Choroid plexus epithelial cell (primary cell): ENCODE measurements at regions not wholly inside any gene's neighbourhood (a gene's known extent, or its start where the extent isn't known, plus 50 kb on each side); places are given as distances from the start of the nearest gene placed in this dataset.

Experiments
- DNase-seq: peaks from one replicate; pipeline ENCODE4 v3.0.0-alpha.2; 2010; ENCODE audit warnings: low read depth
- H3K4me3 ChIP-seq: 2 replicates; pipeline ENCODE4 v1.5.1; 2011; ENCODE audit warnings: low read depth, mild to moderate bottlenecking, control low read depth, low read length, moderate library complexity
- TF ChIP-seq, protein P1 (sequence below): conservative IDR thresholded peaks from 2 replicates; pipeline ENCODE4 v1.5.1; 2011; ENCODE audit warnings: low read depth, mild to moderate bottlenecking, control low read depth, inconsistent platforms, low read length, moderate library complexity

DNA sequence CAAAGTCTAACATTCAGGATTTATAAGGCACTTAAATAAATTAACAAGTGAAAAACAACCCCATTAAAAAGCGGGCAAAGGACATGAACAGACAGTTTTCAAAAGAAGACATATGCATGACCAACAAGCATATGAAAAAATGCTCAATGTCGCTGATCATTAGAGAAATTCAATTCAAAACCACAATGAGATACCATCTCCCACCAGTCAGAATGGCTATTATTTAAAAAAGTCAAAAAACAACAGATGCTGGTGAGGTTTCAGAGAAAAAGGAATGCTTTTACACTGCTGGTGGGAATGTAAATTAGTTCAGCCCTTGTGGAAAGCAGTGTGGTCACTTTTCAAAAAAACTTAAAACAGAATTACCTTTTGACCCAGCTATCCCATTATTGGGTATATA is 60.7 kb upstream of the BDKRB2 start:
- H3K4me3 ChIP-seq = no peak overlapping the region
- DNase-seq = no peak
- TF ChIP-seq, protein P1, sequence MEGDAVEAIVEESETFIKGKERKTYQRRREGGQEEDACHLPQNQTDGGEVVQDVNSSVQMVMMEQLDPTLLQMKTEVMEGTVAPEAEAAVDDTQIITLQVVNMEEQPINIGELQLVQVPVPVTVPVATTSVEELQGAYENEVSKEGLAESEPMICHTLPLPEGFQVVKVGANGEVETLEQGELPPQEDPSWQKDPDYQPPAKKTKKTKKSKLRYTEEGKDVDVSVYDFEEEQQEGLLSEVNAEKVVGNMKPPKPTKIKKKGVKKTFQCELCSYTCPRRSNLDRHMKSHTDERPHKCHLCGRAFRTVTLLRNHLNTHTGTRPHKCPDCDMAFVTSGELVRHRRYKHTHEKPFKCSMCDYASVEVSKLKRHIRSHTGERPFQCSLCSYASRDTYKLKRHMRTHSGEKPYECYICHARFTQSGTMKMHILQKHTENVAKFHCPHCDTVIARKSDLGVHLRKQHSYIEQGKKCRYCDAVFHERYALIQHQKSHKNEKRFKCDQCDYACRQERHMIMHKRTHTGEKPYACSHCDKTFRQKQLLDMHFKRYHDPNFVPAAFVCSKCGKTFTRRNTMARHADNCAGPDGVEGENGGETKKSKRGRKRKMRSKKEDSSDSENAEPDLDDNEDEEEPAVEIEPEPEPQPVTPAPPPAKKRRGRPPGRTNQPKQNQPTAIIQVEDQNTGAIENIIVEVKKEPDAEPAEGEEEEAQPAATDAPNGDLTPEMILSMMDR = no peak

DNA sequence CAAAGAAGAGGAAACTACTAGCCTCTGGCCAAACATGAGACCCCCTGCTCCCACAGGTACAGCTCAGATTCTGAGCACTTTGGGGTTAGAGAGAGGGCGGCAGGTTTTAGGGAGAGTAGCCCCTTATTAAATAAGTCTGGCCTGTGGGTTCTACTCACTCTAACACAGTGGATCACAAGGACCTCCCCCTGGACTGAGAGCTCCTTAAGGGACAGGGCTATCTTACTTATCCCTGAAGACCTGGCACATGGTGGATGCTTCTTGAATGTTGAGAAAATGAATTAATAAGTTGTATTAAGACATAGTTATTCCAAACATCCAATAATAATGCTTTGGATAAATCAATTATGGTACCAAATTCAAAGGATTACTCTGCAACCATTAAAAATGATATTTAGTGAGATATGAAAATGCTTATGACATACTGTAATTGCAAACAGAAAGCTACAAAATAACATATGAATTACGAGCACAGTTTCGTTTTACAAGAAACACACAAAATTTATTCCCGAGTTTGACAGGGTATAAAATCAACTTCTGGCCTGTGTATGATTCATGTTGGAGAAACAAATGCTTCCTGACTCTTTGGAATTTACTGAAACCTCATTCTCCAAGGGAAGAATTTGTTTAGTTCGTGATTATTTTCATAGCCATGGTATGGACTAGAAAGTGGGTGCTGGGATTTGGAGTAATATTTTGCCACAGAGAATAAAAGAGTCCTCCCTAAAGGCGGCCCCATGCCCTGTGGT is 59.3 kb upstream of the BDKRB2 start:
- DNase-seq = peak; percentile 87
- TF ChIP-seq, protein P1 = no peak

DNA sequence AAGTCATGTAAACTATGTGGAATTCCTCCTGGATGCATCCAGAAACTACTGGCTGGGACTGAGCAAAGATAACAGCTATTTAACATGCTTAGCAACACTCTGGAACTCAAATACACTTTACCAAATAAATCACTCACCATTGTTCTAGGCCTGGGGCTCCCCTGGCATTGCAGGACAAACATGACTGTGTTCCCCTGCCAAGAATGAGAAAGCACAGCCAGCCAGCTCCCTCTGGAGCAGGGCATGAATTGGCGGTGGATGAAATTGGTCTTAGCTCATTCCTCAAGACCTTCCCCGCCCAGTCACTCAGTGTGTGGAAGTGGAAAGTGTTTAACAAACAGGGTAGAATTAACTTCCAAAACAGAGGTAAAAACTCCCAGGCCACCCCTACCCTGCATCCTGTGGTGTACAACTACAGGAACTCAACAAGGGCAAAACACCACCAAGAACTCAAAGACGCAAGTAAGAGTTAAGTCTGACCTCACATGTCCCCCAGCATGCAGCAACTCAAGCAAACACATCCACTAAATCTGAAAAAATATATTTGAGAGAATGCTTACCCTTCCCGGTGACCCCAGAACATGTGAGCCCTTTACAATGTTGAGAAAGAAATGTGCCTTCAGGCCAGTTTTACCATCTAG is 58.4 kb upstream of the BDKRB2 start:
- H3K4me3 ChIP-seq = no peak overlapping the region
- DNase-seq = peak; percentile 82
- TF ChIP-seq, protein P1 = no peak

More for the DNA sequence above, 59.3 kb upstream of the BDKRB2 start:
- H3K4me3 ChIP-seq = no peak overlapping the region

DNA sequence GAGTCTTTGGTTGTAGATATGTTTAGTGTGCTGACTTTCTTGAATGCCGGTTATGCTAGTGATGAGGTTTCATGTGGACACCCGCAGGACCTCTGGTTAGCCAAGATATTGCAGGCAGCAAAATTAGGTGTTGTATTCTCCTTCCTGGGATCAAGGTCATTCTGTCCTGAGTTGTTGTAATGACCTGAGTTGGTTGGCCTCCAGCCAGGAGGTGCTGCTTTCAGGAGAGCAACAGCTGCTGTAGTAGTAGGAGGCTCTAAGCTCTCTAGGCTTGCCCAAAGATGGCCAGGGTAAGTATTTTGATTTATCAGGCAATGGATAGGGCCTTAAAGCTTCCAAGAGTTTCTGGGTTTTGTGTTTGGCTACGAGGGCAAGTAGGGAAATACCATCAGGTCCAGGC is 56.0 kb upstream of the BDKRB2 start:
- no peak for DNase-seq
- no peak overlapping the region for H3K4me3 ChIP-seq
- TF ChIP-seq, protein P1 = no peak

DNA sequence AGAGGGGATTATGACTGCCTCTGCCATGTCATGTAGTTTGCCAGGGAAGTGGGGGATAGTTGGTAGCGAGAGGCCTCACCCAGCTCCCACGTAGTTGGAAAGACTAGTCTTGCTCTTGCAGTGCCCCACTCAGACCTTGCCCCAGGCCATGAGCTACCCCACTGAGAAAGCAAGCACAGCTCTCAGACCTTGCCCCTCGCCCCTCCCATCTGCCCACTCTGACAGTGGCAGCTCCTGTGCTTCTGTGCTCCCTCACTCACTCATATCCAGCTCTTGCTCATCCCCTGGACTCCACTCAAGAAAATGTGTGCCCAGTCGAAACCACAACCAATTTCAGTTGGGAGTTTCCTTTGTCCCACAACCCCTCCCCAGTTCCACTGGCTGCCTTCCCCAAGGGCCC is 55.5 kb upstream of the BDKRB2 start:
- H3K4me3 ChIP-seq = no peak overlapping the region
- DNase-seq = no peak
- TF ChIP-seq, protein P1 = no peak

DNA sequence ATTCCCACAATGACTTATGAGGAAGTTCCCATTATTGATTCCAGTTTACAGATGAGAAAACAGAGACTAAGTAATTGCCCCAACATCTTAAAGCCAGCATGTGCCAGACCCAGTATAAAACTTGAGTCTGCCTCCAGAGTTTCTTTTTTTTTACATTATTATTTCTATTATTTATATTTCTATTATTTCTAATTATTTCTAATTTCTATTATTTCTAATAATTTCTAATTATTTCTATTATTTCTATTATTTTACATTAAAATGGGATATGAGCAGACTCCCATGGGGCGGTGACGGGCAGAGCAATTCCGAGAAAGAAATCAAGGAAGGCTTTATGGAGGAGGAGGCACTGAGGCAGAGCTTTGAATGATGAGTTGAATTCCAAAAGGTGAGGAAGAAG is 54.4 kb upstream of the BDKRB2 start:
- TF ChIP-seq, protein P1 = no peak

DNA sequence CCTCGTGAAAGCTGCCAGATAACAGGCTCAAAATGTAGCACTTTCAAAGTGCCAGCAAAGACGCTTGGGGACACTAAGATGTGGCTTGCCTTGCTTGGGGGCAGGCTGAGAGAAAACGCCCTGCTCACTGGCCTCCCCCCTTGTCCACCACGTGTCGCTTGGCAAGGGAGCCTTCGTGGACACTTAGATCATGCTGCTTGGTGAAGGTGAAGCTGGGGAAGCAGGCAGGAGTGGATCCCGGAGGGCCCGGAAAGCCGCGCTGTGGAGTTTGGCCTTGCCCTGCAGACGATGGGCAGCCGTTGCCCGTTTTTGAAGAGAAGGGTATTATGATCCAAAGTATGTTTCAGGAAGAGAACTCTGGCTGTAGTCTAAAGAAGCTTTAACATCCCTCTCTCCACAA is 53.4 kb upstream of the BDKRB2 start:
- TF ChIP-seq, protein P1 = no peak
- no peak for DNase-seq
- no peak overlapping the region for H3K4me3 ChIP-seq

More for the DNA sequence above, 54.4 kb upstream of the BDKRB2 start:
- DNase-seq = no peak
- no peak overlapping the region for H3K4me3 ChIP-seq
